Endothelial cell of umbilical vein (primary cell): ENCODE measurements at regions not wholly inside any gene's neighbourhood (a gene's known extent, or its start where the extent isn't known, plus 50 kb on each side); places are given as distances from the start of the nearest gene placed in this dataset.

Experiments
- BruUV-seq: library from RNA; stranded (reverse); fragments of 400-500 nt; replicated peaks from 2 replicates; lab custom pipeline; 2021; lab: Mats Ljungman, UMichigan
- CTCF ChIA-PET: fragments of 300-600, 350-600 bp; sonication (Branson Sonifier 250); formaldehyde crosslinking; loops from one replicate; lab custom pipeline; 2021; ENCODE audit warnings: antibody characterized with exemption, inconsistent platforms; lab: Charles Lee
- POLR2A ChIA-PET: fragments of 300-600, 350-600 bp; sonication (Branson Sonifier 250); formaldehyde crosslinking; loops from one replicate; lab custom pipeline; 2021; ENCODE audit warnings: antibody characterized with exemption, inconsistent platforms; lab: Charles Lee
- DNase-seq: peaks from one replicate; pipeline ENCODE4 v3.0.0-alpha.2; 2011; ENCODE audit warnings: low read depth, low spot score
- FAIRE-seq: peaks from 2 replicates; lab custom pipeline; 2011; peaks lifted over from hg19 to GRCh38; lab: Jason Lieb, UNC
- H2AFZ ChIP-seq: 2 replicates; pipeline ENCODE4 v1.6.0; 2012; ENCODE audit warnings: low read depth, low read length, control low read depth, inconsistent platforms
- H3K27ac ChIP-seq: 2 replicates; pipeline ENCODE4 v1.5.1; 2011; ENCODE audit warnings: low read depth, mild to moderate bottlenecking, control low read depth, low read length, moderate library complexity; ENCODE audit not compliant: insufficient read depth
- H3K27me3 ChIP-seq, 2 experiments: 2 replicates each; pipeline versions ENCODE4 v1.6.0 to v1.6.1; 2011; ENCODE audit warnings: low read length in 2 of 2, mixed read lengths in 1 of 2; ENCODE audit not compliant: control insufficient read depth in 2 of 2, insufficient read depth in 2 of 2
- H3K36me3 ChIP-seq, 2 experiments: 2 replicates in 1 of 2; 3 replicates in 1 of 2; pipeline ENCODE4 v1.5.1; 2011; ENCODE audit warnings: low read length in 2 of 2, mild to moderate bottlenecking in 1 of 2, moderate library complexity in 1 of 2; ENCODE audit not compliant: control insufficient read depth in 2 of 2, insufficient read depth in 2 of 2; ENCODE audit errors: extremely low read depth in 1 of 2
- H3K4me1 ChIP-seq: 3 replicates; pipeline ENCODE4 v1.5.1; 2011; ENCODE audit warnings: mild to moderate bottlenecking, low read length; ENCODE audit not compliant: control insufficient read depth, insufficient read depth; ENCODE audit errors: extremely low read depth
- H3K4me2 ChIP-seq: 2 replicates; pipeline ENCODE4 v1.6.1; 2011; ENCODE audit warnings: low read length, control low read depth, mixed read lengths; ENCODE audit not compliant: insufficient read depth
- H3K4me3 ChIP-seq, 3 experiments: fragments of 200-600 bp in 1 of 3; sonication (generic), shearing (Covaris generic) in 1 of 3; replicated peaks in 1 of 3; 2 replicates each; pipeline ENCODE4 v1.5.1; 2011 to 2016; ENCODE audit warnings: control low read depth in 3 of 3, low read length in 3 of 3, mild to moderate bottlenecking in 2 of 3, inconsistent platforms in 1 of 3, low read depth in 1 of 3, moderate library complexity in 1 of 3; ENCODE audit not compliant: insufficient read depth in 1 of 3
- H3K79me2 ChIP-seq: 2 replicates; pipeline ENCODE4 v1.6.0; 2012; ENCODE audit warnings: low read length, inconsistent platforms; ENCODE audit not compliant: control insufficient read depth, insufficient read depth
- H3K9ac ChIP-seq: replicated peaks from 2 replicates; pipeline ENCODE3; 2011; ENCODE audit warnings: low read length, control low read depth; ENCODE audit not compliant: insufficient read depth; ENCODE audit errors: extremely low read depth
- H3K9me1 ChIP-seq: replicated peaks from 3 replicates; pipeline ENCODE4 v1.6.0; 2011; ENCODE audit warnings: mild to moderate bottlenecking, low read length; ENCODE audit not compliant: control insufficient read depth, insufficient read depth; ENCODE audit errors: extremely low read depth
- H3K9me3 ChIP-seq: replicated peaks from 2 replicates; pipeline ENCODE4 v1.5.1; 2012; ENCODE audit warnings: low read length, inconsistent platforms; ENCODE audit not compliant: control insufficient read depth, insufficient read depth
- H4K20me1 ChIP-seq: replicated peaks from 2 replicates; pipeline ENCODE3; 2011; ENCODE audit warnings: mild to moderate bottlenecking, low read length; ENCODE audit not compliant: control insufficient read depth, insufficient read depth; ENCODE audit errors: extremely low read depth
- CTCF ChIP-seq, 2 donors: IDR thresholded peaks; 1 replicate in 1 of 2; 2 replicates in 1 of 2; pipeline ENCODE4 v1.5.1; 2011; ENCODE audit warnings: low read length in 2 of 2, mild to moderate bottlenecking in 2 of 2, moderate library complexity in 2 of 2, control low read depth in 1 of 2, inconsistent platforms in 1 of 2, low read depth in 1 of 2; ENCODE audit not compliant: insufficient read depth in 1 of 2; ENCODE audit errors: extremely low read depth in 1 of 2
- EZH2 ChIP-seq: IDR thresholded peaks from 2 replicates; pipeline ENCODE4 v1.6.1; 2012; ENCODE audit warnings: borderline replicate concordance, low read depth, mild to moderate bottlenecking, moderate library complexity, low read length, inconsistent platforms; ENCODE audit not compliant: severe bottlenecking
- FOS ChIP-seq: IDR thresholded peaks from 2 replicates; pipeline ENCODE4 v1.6.1; 2011; ENCODE audit warnings: mild to moderate bottlenecking, low read length, moderate library complexity, borderline replicate concordance; ENCODE audit not compliant: insufficient read depth
- GATA2 ChIP-seq: IDR thresholded peaks from 2 replicates; pipeline ENCODE4 v1.7.0; 2011; ENCODE audit warnings: low read depth, mild to moderate bottlenecking, moderate library complexity, mixed read lengths, low read length; ENCODE audit not compliant: insufficient read length, insufficient read depth
- JUN ChIP-seq: IDR thresholded peaks from 2 replicates; pipeline ENCODE4 v1.6.1; 2011; ENCODE audit warnings: borderline replicate concordance, low read depth; ENCODE audit not compliant: insufficient read length, insufficient read depth
- MAX ChIP-seq: IDR thresholded peaks from 2 replicates; pipeline ENCODE4 v1.6.1; 2011; ENCODE audit not compliant: insufficient read depth, insufficient read length
- MYC ChIP-seq: IDR thresholded peaks from one replicate; pipeline ENCODE4 v1.6.1; 2011; ENCODE audit warnings: mild to moderate bottlenecking, low read depth, low read length
- POLR2A ChIP-seq: IDR thresholded peaks from 2 replicates; pipeline ENCODE4 v1.6.1; 2012; ENCODE audit warnings: low read depth, mild to moderate bottlenecking, control low read depth, low read length
- POLR2AphosphoS5 ChIP-seq: IDR thresholded peaks from 2 replicates; pipeline ENCODE4 v1.6.1; 2012; ENCODE audit warnings: low read depth, mild to moderate bottlenecking, control low read depth, low read length, moderate library complexity; ENCODE audit not compliant: insufficient read depth
- dilution Hi-C: fragments of 300-500 bp; cut with MboI; formaldehyde crosslinking; loops from one replicate; pipeline ENCODE4 v1.15.0; 2019; ENCODE audit warnings: low sequenced_read_pairs; ENCODE audit not compliant: extremely low pct_ligation_motif_present
- intact Hi-C: fragments of 100-400 bp; cut with micrococcal nuclease; formaldehyde crosslinking; loops from one replicate; pipeline ENCODE4 v1.10.0; 2022

- ChIA-PET POLR2A (no interaction called here), CTCF (no interaction called here)
- no peak overlapping the region for H3K4me2 ChIP-seq
- dilution Hi-C loops (no loop called here), intact Hi-C loops (no loop called here)
- no peaks in the 10 kb centered on the region for H3K27me3 ChIP-seq
- DNase-seq (no peak), FAIRE-seq (no peak)
- no TSS peak for BruUV-seq
- peaks cover 3% of the 10 kb centered on the region for H3K9me3 ChIP-seq
- H3K9ac ChIP-seq = no peak overlapping the region
- no peak overlapping the region for H3K27ac ChIP-seq
- H3K36me3 ChIP-seq = no peaks in the 10 kb centered on the region
- no peaks in the 10 kb centered on the region for H3K79me2 ChIP-seq
- H3K4me1 ChIP-seq = no peaks in the 10 kb centered on the region
- no peaks in the 10 kb centered on the region for H4K20me1 ChIP-seq
- no peak for TF ChIP-seq MAX
- no peak overlapping the region for H3K4me3 ChIP-seq
- no peak overlapping the region for H2AFZ ChIP-seq
- H3K9me1 ChIP-seq = no peaks in the 10 kb centered on the region
Measured at GRCh38 chr2:2826209-2826551, 495.1 kb upstream of the MYT1L start.

GRCh38 chr2:2825516-2826208, 494.6 kb upstream of the MYT1L start:
- DNase-seq (no peak), FAIRE-seq (no peak)
- Histone ChIP-seq H3K4me3 (no peak overlapping the region), H3K27ac (no peak overlapping the region), H2AFZ (no peak overlapping the region), H3K9me3 (peaks cover 3% of the 10 kb centered on the region), H3K79me2 (no peaks in the 10 kb centered on the region), H3K4me2 (no peak overlapping the region), H3K9me1 (no peaks in the 10 kb centered on the region), H4K20me1 (no peaks in the 10 kb centered on the region), H3K36me3 (no peaks in the 10 kb centered on the region), H3K4me1 (no peaks in the 10 kb centered on the region), H3K27me3 (no peaks in the 10 kb centered on the region), H3K9ac (no peak overlapping the region)
- intact Hi-C loops (no loop called here), dilution Hi-C loops (no loop called here)
- CTCF ChIA-PET = no interaction called here
- POLR2A ChIA-PET = no interaction called here
- TF ChIP-seq MYC (no peak), GATA2 (no peak), EZH2 (no peak), CTCF (IDR thresholded peaks at IDR 0.05; ENCODE audit: extremely low read depth in 1 of 2, insufficient read depth in 1 of 2, low read depth in 1 of 2, low read length in 2 of 2) (no peak), POLR2A (no peak), MAX (no peak), POLR2AphosphoS5 (no peak), JUN (no peak), FOS (no peak)
- no TSS peak for BruUV-seq
